Activated naive CD4-positive, alpha-beta T cell treated with Interleukin-2 at 50 U/mL for 16 hours (primary cell): ENCODE measurements at regions not wholly inside any gene's neighbourhood (a gene's known extent, or its start where the extent isn't known, plus 50 kb on each side); places are given as distances from the start of the nearest gene placed in this dataset.
"Not testable (repeated sequence)": the region's sequence is repeated elsewhere in the genome, so short reads cannot be mapped to it uniquely, and the experiment has no call there.

ENCODE experiments used
- DNase-seq: peaks from one replicate; pipeline ENCODE4 v3.0.0-alpha.2; 2020

DNA sequence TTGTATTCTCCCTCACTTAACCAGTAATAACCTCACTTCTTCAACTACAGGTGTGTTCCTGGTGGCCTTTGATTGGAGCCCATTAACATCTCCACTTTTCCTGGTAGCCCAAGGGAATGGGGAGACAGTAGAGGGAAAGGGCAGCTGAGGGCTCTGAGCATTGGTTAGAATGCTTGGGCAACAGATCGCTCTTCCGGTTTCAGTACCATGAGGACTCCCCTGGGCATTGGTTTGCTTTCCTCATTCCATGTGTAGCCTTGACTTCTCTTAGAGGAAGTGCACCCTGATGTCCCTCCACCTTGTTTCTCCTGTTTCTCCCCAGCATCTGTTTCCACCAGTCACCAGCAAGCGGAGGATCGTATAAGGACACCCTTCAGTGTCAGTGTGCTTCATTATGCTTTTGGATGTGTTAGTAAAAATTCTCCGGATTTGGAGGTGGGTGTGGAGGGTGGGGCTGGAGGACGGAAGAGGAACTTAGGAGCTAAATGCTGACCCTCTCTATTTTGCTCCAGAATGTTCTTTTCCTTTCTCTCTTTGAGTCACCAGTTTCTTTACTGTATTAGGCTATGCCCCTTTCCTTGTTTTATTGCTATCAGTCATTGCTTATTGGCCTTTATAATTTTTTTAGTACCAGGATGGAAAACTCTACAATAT is 50.6 kb upstream of the ZNG1B start:
- not testable (repeated sequence) for DNase-seq

DNA sequence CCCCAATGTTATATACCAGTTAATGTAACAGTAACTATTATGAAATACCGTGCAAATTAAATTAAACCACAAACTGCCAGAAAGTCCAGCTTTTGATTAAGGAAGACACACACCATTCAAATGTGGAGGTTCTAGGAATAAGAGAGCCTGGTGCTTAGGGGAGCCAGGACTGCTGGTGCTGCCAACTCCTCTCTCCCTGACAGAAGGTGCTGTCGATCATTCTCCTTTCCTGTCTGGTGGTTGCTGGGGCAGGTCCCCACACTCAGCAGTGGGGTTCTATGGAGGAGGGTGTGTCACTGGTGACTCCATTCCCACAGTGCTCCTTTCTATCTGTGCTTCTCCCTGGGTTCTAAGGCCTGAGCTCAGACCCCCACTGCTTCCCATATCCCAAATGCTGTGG is 57.9 kb upstream of the ZNG1B start:
- DNase-seq = not testable (repeated sequence)

DNA sequence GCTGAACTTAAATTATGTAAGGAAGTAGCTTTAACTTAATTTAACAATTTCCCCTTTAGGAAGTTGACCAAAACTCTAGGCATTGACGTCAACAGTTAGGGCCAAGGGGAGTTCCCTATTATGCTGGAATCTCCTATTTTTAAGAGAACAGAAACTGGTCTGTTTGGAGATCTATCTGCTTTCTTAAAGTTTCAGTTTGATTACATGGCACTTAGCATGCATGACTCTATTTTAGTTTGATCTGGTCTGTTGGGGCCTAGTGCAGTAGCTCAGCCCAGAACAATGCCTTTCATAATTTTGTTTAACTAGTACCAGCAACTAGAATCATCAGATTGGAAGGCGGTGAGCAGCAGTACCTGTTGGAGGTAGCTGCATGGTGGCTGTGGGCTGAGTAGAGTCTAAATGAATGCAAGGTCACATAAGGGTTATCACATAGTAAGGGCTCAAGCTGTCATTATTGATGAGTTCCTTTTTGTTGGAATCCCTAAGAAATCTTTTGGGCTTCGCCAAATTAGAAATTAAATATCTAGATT is 60.5 kb upstream of the ZNG1B start:
- DNase-seq = no peak

DNA sequence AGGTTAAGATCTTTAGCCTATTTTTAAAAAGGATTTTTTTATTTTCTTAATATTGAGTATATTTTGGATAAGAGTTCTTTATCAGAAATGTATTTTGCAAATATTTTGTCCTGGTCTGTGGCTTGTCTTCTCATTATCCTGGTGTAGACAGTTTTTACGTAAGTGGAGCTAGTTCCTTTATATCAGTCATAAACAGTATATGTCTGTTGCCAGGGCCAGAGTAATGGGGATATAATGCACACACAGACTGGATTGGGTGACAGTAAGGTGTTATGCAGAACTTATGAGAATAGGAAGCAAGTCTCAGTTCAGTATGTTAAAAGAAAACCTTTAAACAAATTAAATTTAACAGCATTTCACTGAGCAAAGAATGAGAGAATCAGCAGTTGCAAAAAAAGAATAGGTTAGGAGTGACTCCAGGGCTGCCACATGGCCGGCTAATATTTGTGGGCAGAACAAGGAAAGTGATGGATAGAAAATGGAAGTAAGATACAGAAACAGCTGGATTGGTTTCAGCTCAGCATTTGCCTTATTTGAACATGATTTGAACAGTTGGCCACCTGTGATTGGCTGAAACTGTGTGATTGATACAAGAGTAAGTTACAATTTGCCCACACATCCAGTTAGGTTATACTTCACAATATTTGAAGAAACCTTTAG is 61.1 kb upstream of the ZNG1B start:
- DNase-seq = no peak

DNA sequence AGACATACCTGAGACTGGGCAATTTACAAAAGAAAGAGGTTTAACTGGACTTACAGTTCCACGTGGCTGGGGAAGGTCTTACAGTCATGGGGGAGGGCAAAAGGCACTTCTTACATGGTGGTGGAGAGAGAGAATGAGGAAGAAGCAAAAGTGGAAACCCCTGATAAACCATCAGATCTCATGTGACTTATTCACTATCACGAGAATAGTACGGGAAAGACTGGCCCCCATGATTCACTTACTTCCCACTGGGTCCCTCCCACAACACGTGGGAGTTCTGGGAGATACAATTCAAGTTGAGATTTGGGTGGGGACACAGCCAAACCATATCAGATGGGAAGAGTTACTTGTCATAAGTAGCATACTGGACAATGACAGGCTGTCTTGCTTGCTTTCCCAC is 62.6 kb upstream of the ZNG1B start:
- DNase-seq = not testable (repeated sequence)

DNA sequence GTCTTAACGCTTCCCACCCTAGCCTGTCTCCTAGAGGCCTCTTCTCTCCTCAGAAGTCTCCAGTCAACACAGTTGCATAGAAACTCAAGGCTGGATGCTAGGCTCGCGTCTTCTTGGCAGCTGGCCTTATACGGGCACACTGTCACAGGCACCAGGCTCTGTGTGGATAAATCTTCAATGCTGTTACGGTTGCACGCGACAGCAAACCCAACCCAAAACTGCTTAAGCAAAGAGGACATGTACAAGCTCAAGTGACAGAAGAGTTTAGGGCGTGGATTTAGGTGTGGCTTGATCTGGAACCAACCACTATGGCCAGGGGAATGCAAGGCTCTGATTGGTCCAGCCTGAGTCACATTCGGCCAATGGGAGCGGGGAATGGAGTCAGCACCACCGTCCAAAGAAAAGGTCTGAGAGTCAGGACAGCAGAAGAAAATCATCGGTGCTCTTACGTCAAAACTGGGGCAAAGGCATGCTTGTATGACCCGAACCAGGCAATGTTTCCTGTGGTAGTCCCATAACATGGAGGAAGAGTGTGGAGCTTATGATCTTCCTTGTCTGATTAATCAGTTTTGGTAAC is 65.1 kb upstream of the ZNG1B start:
- DNase-seq = not testable (repeated sequence)

DNA sequence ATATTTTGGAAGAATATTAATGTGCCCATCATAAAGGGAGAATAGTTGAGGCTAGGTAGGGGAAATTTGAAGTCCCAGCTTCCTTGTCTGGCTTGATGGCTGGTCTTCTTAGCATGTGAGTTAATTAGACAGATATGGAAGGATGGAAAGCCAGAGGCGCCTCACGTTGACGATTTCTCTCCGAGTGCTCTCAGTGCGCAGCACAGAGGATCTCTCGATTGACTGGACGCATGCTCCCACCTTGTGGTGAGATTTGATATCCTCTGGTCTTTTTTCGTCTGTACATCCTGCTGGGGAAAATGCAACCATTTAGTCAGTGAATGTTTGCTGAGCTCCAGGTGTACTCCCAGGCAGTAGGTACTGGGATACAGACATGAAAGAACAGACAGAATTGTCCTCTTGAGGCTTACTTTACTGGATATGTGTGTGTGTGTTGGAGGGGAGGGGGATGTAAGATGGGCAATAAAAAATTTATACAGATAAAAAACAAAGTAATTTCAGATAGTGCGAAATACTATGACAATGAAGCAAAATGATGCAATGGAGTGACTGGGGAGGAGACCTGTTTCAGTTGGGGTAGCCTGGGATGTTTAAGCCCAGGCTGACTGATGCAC is 66.9 kb upstream of the ZNG1B start:
- peak; percentile 61 for DNase-seq

DNA sequence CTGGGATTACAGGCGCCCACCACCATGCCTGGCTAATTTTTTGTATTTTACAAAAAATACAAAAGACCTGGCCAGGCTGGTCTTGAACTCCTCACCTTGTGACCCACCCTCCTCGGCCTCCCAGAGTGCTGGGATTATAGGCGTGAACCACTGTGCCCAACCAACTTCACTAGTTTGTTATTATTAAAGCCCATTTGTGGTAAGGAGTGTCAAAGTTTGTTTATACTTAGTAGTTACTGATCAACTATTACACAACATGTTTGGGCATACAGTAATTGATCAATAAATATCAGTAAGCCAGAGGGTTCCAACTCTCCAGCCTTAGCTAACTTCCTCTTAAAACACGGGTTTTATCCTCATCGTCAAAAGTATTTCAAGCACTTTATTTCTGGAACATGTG is 67.5 kb upstream of the ZNG1B start:
- no peak for DNase-seq

DNA sequence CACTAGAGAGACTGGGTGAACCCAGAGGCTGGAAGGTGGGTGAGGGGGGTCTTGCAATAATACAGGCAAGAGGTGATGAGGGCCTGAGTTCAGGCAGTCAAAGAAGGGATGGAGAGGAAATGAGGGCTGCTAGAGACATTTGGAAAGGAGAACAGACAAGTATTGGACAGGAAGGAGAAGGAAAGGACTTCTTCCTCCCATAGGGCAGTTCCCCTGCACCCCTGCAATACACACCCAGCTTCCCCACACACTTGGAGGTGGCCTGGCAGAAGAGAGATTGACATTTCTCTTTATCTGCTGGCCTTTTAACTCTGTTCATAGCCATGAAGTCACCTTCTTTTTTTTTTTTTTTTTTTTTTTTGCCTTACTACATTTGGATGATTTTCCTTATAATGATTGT is 68.9 kb upstream of the ZNG1B start:
- not testable (repeated sequence) for DNase-seq

DNA sequence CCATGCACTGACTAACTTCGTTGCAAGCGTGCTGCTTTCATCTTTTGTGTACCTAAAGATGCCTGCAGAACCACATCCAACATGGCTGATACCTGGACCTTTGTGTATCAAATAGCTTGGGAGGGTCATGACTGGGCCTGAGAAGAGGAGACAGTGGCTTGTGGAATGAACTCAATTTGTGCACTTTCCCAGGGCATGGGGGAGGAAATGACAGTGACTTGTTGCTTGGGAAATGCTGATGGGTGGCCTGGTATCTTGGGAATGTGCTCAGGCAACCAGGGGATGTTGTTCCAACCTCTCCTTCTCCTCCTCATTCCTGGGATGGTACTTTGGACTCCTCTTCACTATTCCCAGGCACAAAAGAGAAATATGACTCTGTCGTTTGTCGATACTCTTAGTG is 70.7 kb upstream of the ZNG1B start:
- DNase-seq = not testable (repeated sequence)

DNA sequence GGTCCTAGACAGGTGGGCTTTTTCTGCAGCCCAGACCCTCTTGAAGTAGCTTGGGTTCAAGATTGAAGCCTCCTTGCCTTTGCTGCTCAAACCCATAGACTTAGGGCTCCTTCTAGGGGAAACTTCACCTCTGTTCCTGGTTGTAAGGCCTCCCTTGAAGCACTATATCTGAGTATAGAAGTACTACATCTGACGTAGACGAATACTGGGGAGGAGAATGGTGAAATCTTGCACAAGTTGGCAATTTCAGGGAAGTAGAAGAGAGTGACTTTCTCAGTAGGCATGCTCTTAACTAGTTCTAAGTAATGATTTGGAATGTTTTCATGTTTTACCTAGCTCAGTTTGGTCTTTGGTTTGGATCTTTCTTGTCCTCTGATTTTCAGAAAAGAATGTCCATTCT is 71.7 kb upstream of the ZNG1B start:
- not testable (repeated sequence) for DNase-seq

DNA sequence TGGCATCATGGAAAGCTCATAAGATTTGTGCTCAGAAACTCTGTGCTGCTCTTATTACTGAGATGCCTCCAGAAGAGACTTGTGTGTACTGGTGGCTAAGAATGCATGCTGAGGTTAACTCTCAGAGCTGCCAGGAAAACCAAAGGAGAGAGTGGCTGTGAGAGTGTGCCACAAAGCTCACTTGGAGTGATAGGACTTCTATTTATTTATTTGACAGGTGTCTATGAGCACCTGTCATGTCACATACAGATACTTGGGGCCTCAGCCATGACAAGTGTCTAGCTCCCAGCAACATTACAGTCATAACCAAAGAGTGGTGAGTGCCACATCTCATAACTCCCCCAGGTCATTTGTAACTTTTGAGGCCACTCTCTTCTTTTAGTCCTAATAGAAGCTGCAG is 72.2 kb upstream of the ZNG1B start:
- DNase-seq = not testable (repeated sequence)

DNA sequence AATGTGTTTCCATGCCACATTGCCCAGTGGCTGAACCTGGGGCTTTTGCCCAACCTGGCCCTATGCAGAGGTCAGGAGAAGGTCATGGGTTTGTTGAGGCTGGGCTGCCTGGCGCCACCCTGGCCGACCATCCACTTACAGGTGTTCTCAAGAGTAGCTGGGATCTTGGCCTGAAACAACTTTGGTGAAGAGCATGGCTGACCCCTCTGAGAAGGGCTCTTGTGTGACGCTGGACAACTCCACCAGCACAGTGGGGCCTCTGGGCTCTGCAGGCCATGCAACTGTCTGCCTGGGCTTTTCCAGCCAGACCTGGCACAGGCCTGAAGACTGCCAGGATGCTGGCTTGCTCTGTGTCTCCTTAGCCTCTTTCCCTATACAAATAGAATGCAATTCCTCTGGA is 76.4 kb upstream of the ZNG1B start:
- DNase-seq = no peak

DNA sequence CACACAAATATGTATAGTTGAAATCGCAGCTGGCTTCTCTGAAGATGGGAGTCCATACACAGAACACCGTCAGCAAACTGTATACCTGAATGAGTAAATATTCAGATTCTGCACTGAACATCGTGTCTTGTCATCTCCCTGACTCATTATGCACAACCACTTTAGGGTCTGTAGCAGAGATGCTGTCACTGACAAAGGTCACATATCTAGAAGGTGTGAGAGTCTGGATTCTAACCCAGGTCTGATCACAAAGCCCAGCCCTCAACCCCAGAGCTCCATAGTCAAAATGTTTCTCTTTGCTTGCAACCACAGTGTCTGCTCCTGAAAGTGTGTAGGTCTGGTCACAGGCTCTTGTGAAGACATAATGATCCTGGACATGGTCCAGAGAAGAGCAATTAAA is 78.3 kb upstream of the PAX8 start:
- no peak for DNase-seq

DNA sequence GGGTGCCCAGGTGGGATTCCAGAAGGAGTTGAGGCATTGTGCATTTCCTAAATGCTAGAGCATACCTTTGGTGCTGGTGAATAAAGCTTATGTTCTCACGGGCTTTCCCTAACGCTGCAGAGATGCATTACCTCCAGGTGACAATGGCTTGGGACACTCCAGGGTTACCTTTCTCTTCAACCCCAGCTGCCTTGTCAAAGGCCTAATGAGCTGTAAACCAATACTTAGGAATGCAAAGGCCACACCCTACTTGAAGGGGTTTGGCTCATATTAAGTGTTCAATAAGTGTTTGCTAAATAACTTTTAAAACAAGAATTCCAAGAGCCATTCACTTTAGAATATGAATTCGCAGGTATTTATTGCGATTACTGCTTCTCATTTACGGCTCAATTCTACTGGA is 77.6 kb upstream of the PAX8 start:
- not testable (repeated sequence) for DNase-seq

DNA sequence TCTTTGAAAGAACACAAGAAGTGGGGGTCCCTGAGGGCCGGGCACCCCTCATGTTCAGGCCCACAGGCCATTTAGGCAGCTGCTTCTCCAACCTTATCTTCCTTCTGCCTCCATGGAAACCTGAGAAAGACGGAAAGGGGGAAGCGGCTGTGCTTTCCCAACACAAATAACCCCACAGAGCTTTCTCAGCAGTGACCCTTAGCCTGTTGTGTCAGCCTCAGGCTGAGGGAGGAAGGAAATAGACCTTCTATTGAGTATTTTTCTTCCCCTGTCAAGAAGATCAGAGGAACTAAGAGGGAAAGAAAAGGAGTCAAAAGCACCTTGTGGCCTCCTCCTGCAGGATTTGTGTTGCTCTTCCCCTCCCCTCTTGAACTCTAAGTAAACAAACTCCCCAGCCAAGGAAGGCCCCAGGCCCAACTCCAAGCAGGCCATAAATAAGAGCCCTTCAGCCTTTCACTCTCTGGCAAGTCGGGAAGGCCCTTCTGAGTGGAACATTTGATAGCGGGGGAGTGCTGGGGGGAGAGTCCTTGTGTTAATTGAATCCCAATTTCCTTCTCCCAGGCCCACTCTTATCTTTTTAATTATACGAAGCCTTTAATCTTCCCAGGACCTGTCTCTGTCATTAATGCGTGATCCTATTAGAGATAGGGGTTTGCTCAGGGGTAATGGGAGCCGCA is 76.8 kb upstream of the PAX8 start:
- not testable (repeated sequence) for DNase-seq

DNA sequence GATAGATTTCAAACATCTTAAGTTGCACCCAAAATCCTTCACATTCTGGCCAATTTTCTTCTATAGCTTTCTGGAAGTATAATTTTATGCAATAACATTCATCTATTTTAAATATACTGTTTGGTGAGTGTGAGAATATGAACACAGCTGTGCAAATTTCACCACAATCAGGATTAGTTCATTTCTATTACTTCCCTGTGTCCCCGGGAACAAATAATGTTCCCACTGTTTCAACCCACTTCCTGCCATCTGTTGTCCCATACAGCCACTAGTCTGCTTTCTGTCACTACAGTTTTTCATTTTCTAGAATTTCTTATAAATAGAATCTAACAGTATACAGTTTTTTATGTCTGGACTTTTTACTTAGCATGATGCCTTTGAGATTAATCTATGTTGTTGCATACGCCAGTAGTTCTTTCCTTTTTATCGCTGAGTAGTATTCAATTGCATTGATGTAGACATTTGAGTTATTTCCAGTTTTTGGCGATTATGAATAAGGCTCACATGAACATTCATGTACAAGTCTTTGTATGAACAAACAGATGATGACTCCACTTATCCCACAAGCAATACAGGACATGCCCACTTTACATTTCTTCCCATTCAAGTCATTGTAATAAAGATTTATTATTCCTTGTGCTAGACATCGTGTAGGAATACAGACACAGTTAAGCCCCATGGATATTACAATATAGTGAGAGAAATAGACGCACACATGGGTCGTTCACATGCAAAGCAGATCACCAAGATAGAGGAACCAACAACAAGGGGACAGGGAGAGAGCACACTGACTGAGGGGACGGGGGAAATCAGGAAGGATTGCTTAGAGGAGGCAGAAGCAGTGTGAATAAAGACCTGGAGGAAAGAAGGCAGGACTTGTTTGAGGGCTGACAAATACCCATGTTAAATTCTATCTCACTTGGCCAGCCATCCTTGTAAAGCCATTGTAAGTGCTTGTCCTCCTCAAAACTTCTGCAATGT is 72.9 kb upstream of the PAX8 start:
- no peak for DNase-seq

DNA sequence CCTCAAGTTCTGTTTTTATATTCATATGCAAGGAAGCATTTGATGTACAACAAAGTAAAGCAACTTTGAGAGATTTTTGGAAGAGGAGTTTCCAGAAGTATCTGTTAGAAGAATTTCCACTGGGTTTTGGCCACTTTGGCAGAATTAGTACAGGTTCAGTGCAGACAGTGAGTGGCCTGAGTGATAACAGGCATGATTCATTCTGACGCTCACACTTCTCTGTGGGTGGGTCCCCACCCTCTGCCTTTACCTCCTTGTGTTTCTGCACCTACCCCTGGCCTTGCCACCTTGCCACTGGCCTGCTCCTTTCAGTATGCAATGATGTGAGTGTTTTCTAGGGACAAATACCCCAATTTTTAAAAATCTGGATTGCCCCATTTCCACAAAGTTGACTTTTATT is 65.1 kb upstream of the PAX8 start:
- DNase-seq = not testable (repeated sequence)

DNA sequence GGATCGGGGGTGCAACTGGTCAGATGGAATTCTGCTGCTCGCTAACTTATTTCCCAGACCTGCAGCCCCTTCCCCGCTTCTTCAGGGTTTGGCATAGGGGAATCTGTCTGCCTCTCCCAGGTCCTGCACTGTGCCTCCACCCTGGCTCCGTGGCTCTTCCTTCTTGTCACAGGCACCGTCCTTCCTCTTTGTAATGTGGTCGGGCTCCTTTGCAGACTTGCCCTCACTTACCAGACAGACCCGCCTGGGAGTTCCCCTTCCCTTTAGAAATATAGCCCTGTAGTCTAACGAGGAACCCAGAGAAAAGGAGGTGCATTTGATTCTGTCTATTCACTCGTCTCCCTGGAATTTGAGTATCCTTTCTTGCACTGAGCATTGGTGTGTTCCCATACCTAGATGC is 63.9 kb upstream of the PAX8 start:
- no peak for DNase-seq

DNA sequence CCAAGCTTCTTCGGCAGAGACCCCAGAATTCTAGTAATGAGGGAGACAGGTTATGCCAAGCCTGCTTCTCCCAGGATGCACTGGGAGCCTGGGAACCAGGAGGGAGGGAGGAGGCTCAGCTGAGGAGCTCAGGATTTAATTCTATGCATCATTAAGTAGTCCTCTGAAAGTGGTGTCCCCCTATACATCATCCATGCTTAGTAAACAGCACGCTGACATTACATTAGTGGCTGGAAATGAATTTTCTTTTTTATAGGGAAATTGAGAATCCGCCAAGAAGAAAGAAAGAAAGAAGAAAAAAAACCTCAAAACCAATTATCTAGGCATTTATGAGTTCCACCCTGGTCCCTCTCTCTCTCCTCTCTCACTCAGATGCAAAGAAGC is 63.1 kb upstream of the PAX8 start:
- DNase-seq = not testable (repeated sequence)

DNA sequence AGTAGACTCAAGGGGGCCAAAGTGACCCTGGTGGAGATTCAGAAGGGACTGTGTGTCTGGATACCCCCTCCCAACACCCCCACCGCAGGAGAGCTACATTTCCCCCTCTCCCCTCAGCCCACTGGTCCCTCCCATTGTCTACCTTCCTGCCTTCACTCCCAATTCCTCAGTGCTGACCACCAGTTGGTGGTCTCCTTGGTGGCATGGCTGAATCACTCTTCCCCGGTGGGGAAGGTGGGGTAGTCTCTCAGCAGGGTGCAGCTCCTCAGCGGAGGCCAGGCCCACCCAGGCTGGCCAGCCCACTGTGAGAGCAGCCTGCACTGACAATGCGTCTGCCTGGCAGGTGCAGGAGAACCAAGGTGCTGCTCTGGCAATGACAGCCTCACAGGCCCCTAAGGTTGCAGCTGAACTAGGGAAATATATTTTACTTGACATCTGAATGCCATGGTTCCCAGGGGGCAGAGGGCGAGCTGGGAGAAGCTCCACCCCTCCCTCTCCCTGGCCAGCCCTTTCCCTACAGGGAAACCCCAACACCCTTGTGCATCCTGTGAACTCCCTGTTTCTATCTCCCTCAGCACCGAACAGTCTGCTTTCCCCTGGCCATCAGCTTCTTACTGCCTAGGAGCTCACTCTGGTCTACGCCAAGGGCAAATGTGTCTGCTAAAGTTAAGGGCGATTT is 62.6 kb upstream of the PAX8 start:
- DNase-seq = no peak
